Mucosa of stomach (tissue), 1 donor: ENCODE measurements at regions not wholly inside any gene's neighbourhood (a gene's known extent, or its start where the extent isn't known, plus 50 kb on each side); places are given as distances from the start of the nearest gene placed in this dataset.
"Not testable (repeated sequence)": the region's sequence is repeated elsewhere in the genome, so short reads cannot be mapped to it uniquely, and the experiment has no call there.

Experiments
- H3K27me3 ChIP-seq: one replicate; pipeline ENCODE4 v1.7.0; 2013; ENCODE audit warnings: mild to moderate bottlenecking, low read length; ENCODE audit not compliant: control insufficient read depth, insufficient read depth
- H3K36me3 ChIP-seq: one replicate; pipeline ENCODE4 v1.7.0; 2013; ENCODE audit warnings: low read length; ENCODE audit not compliant: control insufficient read depth, insufficient read depth
- H3K4me1 ChIP-seq: one replicate; pipeline ENCODE4 v1.7.0; 2013; ENCODE audit warnings: mild to moderate bottlenecking, low read length; ENCODE audit not compliant: control insufficient read depth, insufficient read depth
- H3K4me3 ChIP-seq: one replicate; pipeline ENCODE4 v1.7.0; 2013; ENCODE audit warnings: low read length
- H3K9ac ChIP-seq: one replicate; pipeline ENCODE4 v1.7.0; 2013; ENCODE audit warnings: mild to moderate bottlenecking, low read length, moderate library complexity
- H3K9me3 ChIP-seq: one replicate; pipeline ENCODE4 v1.7.0; 2013; ENCODE audit warnings: mild to moderate bottlenecking, low read length, moderate library complexity; ENCODE audit not compliant: control insufficient read depth
- donor health status: Pancreatic carcinoma.

DNA sequence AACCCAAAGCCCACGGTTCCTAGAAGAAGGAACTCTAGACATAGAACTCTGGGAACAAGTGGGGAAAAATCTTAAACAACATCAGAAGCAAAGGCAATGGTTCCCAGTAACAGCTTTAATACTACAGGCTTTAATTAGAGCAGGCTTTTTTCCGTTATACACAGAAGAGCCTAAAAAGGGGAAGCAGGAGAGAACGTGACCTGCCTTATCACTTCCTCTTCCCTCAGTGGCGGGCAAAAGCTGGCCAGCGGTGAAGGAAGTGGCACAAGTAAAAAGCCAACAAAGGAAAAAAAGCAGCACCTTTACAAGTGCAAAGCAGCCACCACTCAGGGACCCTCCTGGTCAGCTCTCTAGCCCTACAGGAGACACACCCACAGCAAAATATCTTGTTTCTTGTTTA, 149.3 kb downstream of the RBMY1D start:
- not testable (repeated sequence) for H3K27me3 ChIP-seq, H3K9me3 ChIP-seq, H3K36me3 ChIP-seq, H3K9ac ChIP-seq, H3K4me1 ChIP-seq, H3K4me3 ChIP-seq

DNA sequence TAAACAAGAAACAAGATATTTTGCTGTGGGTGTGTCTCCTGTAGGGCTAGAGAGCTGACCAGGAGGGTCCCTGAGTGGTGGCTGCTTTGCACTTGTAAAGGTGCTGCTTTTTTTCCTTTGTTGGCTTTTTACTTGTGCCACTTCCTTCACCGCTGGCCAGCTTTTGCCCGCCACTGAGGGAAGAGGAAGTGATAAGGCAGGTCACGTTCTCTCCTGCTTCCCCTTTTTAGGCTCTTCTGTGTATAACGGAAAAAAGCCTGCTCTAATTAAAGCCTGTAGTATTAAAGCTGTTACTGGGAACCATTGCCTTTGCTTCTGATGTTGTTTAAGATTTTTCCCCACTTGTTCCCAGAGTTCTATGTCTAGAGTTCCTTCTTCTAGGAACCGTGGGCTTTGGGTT, 134.1 kb downstream of the RBMY1D start:
- not testable (repeated sequence) for H3K4me3 ChIP-seq, H3K4me1 ChIP-seq, H3K36me3 ChIP-seq, H3K9me3 ChIP-seq, H3K27me3 ChIP-seq, H3K9ac ChIP-seq

DNA sequence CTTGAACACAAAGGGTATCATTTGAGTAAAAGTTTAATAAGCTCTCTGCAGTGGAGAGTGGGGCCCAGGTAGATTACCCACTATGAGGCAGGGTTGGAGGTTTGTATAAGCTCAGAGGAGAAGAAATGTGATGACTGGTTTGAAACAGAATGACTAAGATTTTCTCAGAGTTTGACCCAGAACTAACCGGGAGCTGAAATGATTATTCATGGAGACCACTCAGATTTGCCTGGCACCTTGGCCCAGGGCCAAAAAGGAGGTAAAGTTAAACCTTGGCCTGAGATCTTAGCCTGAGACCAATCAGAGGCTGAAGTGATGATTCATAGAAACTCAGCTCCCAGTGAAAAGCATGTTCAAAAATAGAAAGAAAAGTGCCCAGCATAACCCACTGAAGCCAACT, 126.5 kb downstream of the RBMY1D start:
- H3K4me1 ChIP-seq, H3K9ac ChIP-seq, H3K27me3 ChIP-seq, H3K4me3 ChIP-seq, H3K9me3 ChIP-seq, H3K36me3 ChIP-seq: not testable (repeated sequence)

GRCh38 chrY:21782174-21782860, 112.0 kb downstream of the RBMY1D start:
- not testable (repeated sequence) for H3K9me3 ChIP-seq, H3K4me3 ChIP-seq, H3K27me3 ChIP-seq, H3K9ac ChIP-seq, H3K4me1 ChIP-seq, H3K36me3 ChIP-seq

DNA sequence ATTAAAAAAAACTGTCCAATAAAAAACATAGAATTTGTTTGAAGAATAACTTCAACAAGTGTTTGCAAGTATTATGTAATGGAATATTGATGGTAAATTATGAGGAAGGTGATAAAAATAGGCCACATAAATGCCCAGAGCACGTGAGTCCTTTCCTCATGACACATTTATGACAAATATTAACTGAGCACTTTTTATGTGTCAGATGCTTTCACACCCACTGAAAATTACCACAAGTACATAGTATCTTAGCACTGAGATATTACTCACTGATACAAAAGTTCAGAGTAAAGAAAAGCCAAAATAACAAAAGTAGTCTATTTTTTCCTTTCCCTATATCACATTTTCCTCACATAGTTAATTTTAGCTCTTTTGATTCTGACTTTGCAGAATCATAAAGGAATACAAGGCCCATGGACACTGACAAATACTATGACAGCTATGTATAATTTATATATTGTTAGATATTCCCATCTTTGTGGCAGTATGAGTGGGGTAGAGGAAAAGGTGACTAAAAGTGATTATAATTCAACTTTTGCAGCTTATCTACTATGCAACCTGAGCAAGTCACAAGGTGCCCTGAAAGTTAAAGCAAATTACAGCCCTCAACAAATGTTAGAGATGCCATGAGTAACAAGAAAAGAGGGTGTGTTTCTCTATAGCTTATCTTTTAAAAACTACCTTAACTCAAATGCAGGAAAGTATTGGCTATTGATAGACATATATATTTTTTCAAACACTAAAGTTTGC, 80.7 kb downstream of the RBMY1D start:
- Histone ChIP-seq H3K27me3 (no peaks in the 10 kb centered on the region), H3K36me3 (no peaks in the 10 kb centered on the region), H3K9me3 (no peaks in the 10 kb centered on the region), H3K9ac (no peak overlapping the region), H3K4me3 (no peak overlapping the region), H3K4me1 (peaks cover 4% of the 10 kb centered on the region)

- Histone ChIP-seq H3K36me3 (no peaks in the 10 kb centered on the region), H3K9me3 (no peaks in the 10 kb centered on the region), H3K4me1 (peaks cover 4% of the 10 kb centered on the region), H3K27me3 (no peaks in the 10 kb centered on the region), H3K4me3 (no peak overlapping the region), H3K9ac (no peak overlapping the region)
Measured at GRCh38 chrY:21814491-21814890, 79.8 kb downstream of the RBMY1D start.

DNA sequence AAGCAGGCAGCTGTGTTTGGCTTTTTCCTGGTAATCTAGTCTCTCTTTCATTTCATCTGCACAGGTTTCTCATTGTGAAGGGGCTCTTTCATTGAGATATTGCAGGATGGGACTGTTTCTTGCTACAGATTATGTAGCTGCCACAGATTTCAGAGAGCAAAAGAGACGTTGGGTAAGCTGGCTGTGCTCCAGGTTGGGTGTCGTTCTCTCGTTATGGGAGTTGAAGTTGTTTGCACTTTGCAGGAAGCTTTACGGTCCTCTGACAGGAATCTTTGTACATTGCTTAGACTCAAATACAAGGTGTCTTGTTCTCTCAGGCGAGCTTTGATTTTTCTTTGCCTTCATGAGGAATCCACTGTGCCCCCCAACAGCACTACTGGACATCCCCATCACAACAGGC, 72.4 kb downstream of the RBMY1D start:
- Histone ChIP-seq H3K9me3 (no peaks in the 10 kb centered on the region), H3K27me3 (no peaks in the 10 kb centered on the region), H3K36me3 (no peaks in the 10 kb centered on the region), H3K4me1 (peaks cover 6% of the 10 kb centered on the region), H3K9ac (peak overlapping the region; percentile 22), H3K4me3 (no peak overlapping the region)

DNA sequence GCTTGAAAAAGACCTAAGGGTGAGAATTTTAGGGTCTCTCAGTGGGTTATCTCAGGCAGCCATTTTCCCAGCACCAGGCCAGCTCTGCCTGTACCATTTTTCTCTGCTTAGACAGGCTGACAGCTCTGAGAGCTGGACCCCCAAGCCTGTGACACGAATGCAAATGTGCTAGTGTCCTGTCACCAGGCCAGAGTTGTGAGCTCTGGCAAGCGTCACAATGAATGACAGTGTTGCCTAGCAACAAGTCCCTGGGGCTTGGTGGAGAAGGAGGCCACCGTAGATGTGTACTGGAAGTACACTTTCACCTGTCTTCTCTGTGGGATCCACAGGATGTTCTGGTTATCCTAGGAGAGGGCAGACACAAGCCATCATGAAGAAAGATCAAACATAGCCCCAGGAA, 66.7 kb downstream of the RBMY1D start:
- Histone ChIP-seq H3K9me3 (no peaks in the 10 kb centered on the region), H3K4me3 (no peak overlapping the region), H3K4me1 (no peaks in the 10 kb centered on the region), H3K9ac (no peak overlapping the region), H3K36me3 (no peaks in the 10 kb centered on the region), H3K27me3 (no peaks in the 10 kb centered on the region)
